ENCODE measurements at regions not wholly inside any gene's neighbourhood (a gene's known extent, or its start where the extent isn't known, plus 50 kb on each side); places are given as distances from the start of the nearest gene placed in this dataset.

GRCh38 chr20:23193801-23194384 lies 107.8 kb upstream of the CD93 start:
- TF ChIP-seq MXI1 (IDR thresholded peaks at IDR 0.05; ENCODE audit: borderline replicate concordance, low read depth, low read length) (no peak), RCOR1 (IDR thresholded peaks at IDR 0.05; ENCODE audit: insufficient replicate concordance, low read length) (no peak), CEBPB (IDR thresholded peaks at IDR 0.05; ENCODE audit: low read depth, low read length) (no peak), BHLHE40 (IDR thresholded peaks at IDR 0.05; ENCODE audit: low read depth, low read length) (no peak), RAD21 (IDR thresholded peaks at IDR 0.05; ENCODE audit: low read length) (no peak), RFX5 (IDR thresholded peaks at IDR 0.05; ENCODE audit: low read depth, low read length) (no peak)
- TF ChIP-seq, protein P1, sequence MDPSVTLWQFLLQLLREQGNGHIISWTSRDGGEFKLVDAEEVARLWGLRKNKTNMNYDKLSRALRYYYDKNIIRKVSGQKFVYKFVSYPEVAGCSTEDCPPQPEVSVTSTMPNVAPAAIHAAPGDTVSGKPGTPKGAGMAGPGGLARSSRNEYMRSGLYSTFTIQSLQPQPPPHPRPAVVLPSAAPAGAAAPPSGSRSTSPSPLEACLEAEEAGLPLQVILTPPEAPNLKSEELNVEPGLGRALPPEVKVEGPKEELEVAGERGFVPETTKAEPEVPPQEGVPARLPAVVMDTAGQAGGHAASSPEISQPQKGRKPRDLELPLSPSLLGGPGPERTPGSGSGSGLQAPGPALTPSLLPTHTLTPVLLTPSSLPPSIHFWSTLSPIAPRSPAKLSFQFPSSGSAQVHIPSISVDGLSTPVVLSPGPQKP (IDR thresholded peaks at IDR 0.05; ENCODE audit: borderline replicate concordance, low read depth, low read length) = no peak
- Histone ChIP-seq H3K79me1 (ENCODE audit: low read depth in 1 of 2, low read length in 2 of 2) (no peaks in the 10 kb centered on the region), H3K27ac (ENCODE audit: insufficient read depth, low read length) (no peak overlapping the region), H2BK5ac (ENCODE audit: low read depth, low read length, poor library complexity, severe bottlenecking) (no peak overlapping the region), H3K56ac (ENCODE audit: extremely low read depth, insufficient read depth, low read length) (no peak overlapping the region), H3K9me1 (ENCODE audit: insufficient read depth, low read length) (0 out of 2 replicates have a peak, but pooled peaks cover under 1% of the 10 kb centered on the region), H2AK5ac (ENCODE audit: low read depth, low read length) (no peak overlapping the region), H3K18ac (ENCODE audit: low read depth, low read length) (no peak overlapping the region), H3K14ac (replicated peaks; ENCODE audit: low read depth, low read length) (no peak overlapping the region), H2AFZ (replicated peaks; ENCODE audit: low read length, poor library complexity) (no peak overlapping the region), H3K4me3 (ENCODE audit: insufficient read depth, low read depth, low read length) (no peak overlapping the region), H3K4ac (ENCODE audit: low read depth, low read length) (no peak overlapping the region), H3K9ac (ENCODE audit: low read depth, low read length) (no peak overlapping the region), H2BK120ac (ENCODE audit: low read depth, low read length) (no peak overlapping the region), H3K27me3 (ENCODE audit: control insufficient read depth, insufficient read depth, low read length) (peaks cover 28% of the 10 kb centered on the region), H4K20me1 (ENCODE audit: insufficient read depth, low read length) (no peaks in the 10 kb centered on the region), H4K5ac (ENCODE audit: low read depth, low read length) (no peak overlapping the region), H3K23ac (ENCODE audit: low read depth, low read length) (no peak overlapping the region), H4K91ac (ENCODE audit: insufficient read depth, low read depth, low read length) (no peak overlapping the region), H3K36me3 (ENCODE audit: control insufficient read depth, insufficient read depth, low read length) (no peaks in the 10 kb centered on the region), H3K4me1 (ENCODE audit: control insufficient read depth, insufficient read depth, low read length) (no peaks in the 10 kb centered on the region), H2AK9ac (replicated peaks; ENCODE audit: low read depth, low read length, poor library complexity) (no peak overlapping the region), H4K8ac (ENCODE audit: low read depth in 2 of 2, low read length in 2 of 2) (no peak overlapping the region), H3K4me2 (ENCODE audit: low read depth, low read length) (no peak overlapping the region), H2BK20ac (ENCODE audit: low read depth, low read length) (no peak overlapping the region), H3K9me3 (ENCODE audit: control insufficient read depth, insufficient read depth, low read length) (no peaks in the 10 kb centered on the region), H2BK15ac (ENCODE audit: low read depth, low read length) (no peak overlapping the region)
- ChIA-PET POLR2A (ENCODE audit: unreplicated experiment) (no interaction called here), CTCF (no interaction called here)
- in situ Hi-C loops (cut with MboI; ENCODE audit: low sequenced_read_pairs) = loop anchor here (25.0 kb wide), 1 partner anchor 107 kb away; the partner anchor contains the start of gene CD93
- DNase-seq (no peak), ATAC-seq (ENCODE audit: low read depth) (no peak)
- WGBS, 2 experiments (ENCODE audit: extremely low coverage in 2 of 2, insufficient read length in 1 of 2) = no CpG with 5 or more reads among the region's 5 CpGs
- dilution Hi-C loops (cut with HindIII; ENCODE audit: low sequenced_read_pairs, unreplicated experiment) = no loop called here
- intact Hi-C loops (cut with micrococcal nuclease) = no loop called here
- BruUV-seq (replicated peaks) = no TSS peak
